Adrenal gland (tissue), 9 donors: ENCODE measurements at regions not wholly inside any gene's neighbourhood (a gene's known extent, or its start where the extent isn't known, plus 50 kb on each side); places are given as distances from the start of the nearest gene placed in this dataset.

ENCODE experiments used
- DNase-seq, 7 donors: peaks; one replicate each; pipeline ENCODE4 v3.0.0-alpha.2; 2019 to 2020
- H3K27ac ChIP-seq, 5 donors: fragments of 200-600 bp; sonication (generic) in 4 of 5; 1 replicate in 3 of 5; 2 replicates in 2 of 5; pipeline versions ENCODE4 v1.5.1 to v1.8.0; 2016 to 2020; ENCODE audit warnings: mild to moderate bottlenecking in 1 of 5
- H3K27me3 ChIP-seq: fragments of 200-600 bp; 2 replicates; pipeline ENCODE4 v1.8.0; 2021
- H3K36me3 ChIP-seq, 2 donors: fragments of 200-600 bp; replicated peaks in 1 of 2; 1 replicate in 1 of 2; 2 replicates in 1 of 2; pipeline versions ENCODE4 v1.5.1 to v1.8.0; 2018 to 2022
- H3K4me1 ChIP-seq, 2 donors: fragments of 200-600 bp; replicated peaks in 1 of 2; 1 replicate in 1 of 2; 2 replicates in 1 of 2; pipeline versions ENCODE4 v1.5.1 to v1.8.0; 2018 to 2021
- H3K4me3 ChIP-seq, 4 donors: fragments of 200-600 bp; sonication (generic) in 3 of 4; one replicate each; pipeline ENCODE4 v1.5.1; 2016 to 2018
- H3K9me3 ChIP-seq, 3 donors: fragments of 200-600 bp; sonication (generic) in 1 of 3; replicated peaks in 1 of 3; 1 replicate in 2 of 3; 2 replicates in 1 of 3; pipeline versions ENCODE4 v1.5.1 to v1.8.0; 2016 to 2021
- CTCF ChIP-seq, 6 experiments: fragments of 450-650 bp in 4 of 6; fragments of 200-600 bp in 2 of 6; sonication (generic) in 1 of 6; IDR thresholded peaks; 1 replicate in 5 of 6; 2 replicates in 1 of 6; pipeline versions ENCODE4 v1.5.1 to v1.8.0; 2016 to 2021; ENCODE audit warnings: antibody characterized with exemption in 6 of 6, mild to moderate bottlenecking in 2 of 6, moderate library complexity in 1 of 6
- POLR2A ChIP-seq, 2 donors: fragments of 450-650 bp; IDR thresholded peaks; one replicate each; pipeline ENCODE4 v1.6.1; 2017; ENCODE audit warnings: antibody characterized with exemption in 2 of 2, mild to moderate bottlenecking in 2 of 2, moderate library complexity in 1 of 2
- WGBS, 4 donors: extraction: QIAGEN DNeasy Blood & Tissue Kit in 2 of 4; methylation state at CpG; one replicate each; pipeline versions ENCODE4 v1.1.5 to v1.1.7; 2013 to 2017; 5-methylcytosine and 5-hydroxymethylcytosine counted together
- intact Hi-C, 2 donors: fragments of 100-400 bp; cut with DNase I; formaldehyde crosslinking; loops; one replicate each; pipeline versions ENCODE4 v1.14.1 to v1.15.0; 2022 to 2023
- donor health status: healthy with polysubstance abuse.
- donor health status: Bipolar disorder and iron deficiency.
- donor health status: DM: yes; HTN: yes; CAD: no.
- donor health status: DM: no; HTN: no; CAD: no.
- donor health status: DM: no; HTN: no; CAD: no.

DNA sequence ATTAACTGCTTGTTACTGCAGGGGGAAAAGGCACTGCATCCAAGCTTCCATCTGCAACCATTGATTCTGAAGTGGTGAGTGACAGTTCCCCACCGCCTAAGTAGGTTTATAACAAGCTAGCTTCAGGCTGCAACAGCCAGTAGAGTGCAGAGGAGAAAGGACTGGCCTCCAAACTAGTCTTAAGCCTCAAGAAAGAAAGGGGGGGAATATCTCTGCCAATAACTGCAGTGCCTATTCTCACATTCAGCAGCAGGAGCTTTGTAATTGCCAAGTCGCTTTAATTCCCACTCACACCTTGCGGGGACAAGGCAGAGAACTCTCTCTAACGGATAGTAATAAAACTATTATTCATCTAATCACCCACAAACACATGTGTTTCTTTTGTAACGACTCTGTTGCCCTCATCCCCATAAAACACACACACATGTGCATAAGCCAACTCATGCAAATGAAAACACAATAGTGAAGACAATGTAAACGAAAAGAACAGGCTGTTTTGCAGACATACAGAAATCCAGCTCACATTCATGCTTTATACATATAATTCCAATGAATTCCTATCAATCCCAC lies 1963.3 kb upstream of the PIK3C3 start:
- Histone ChIP-seq H3K4me3 (no peak overlapping the region), H3K4me1 (no peaks in the 10 kb centered on the region), H3K36me3 (no peaks in the 10 kb centered on the region), H3K9me3 (no peaks in the 10 kb centered on the region), H3K27me3 (no peaks in the 10 kb centered on the region), H3K27ac (no peak overlapping the region)
- no peak for DNase-seq
- no peak for TF ChIP-seq CTCF (IDR thresholded peaks at IDR 0.05)
- TF ChIP-seq POLR2A (IDR thresholded peaks at IDR 0.05): no peak
- WGBS, 4 donors: 55 to 68% (median 66%) methylated on average over 6 of the region's 6 CpGs
- intact Hi-C loops: no loop called here

DNA sequence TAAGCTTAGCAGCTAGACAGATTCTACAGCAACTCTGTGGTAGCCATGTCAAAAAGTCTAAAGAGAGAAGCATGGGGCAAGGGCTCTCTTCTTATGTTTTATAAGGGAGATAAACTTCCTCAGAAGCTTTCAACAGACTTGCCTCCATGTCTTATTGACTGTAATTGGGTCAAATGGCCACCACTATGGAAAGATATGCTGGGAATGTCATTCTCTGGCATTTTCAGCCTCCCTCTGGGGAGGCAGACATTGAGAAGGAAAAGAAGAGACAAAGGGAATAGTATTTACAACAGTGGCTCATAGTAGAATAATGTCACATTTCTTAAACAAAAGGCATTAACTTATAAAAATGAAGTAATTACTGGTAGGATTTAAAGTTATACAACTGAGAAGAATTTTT lies 1964.5 kb upstream of the PIK3C3 start:
- Histone ChIP-seq H3K27me3 (no peaks in the 10 kb centered on the region), H3K36me3 (no peaks in the 10 kb centered on the region), H3K27ac (no peak overlapping the region), H3K9me3 (no peaks in the 10 kb centered on the region), H3K4me3 (no peak overlapping the region), H3K4me1 (no peaks in the 10 kb centered on the region)
- intact Hi-C loops: no loop called here
- no peak for TF ChIP-seq CTCF (IDR thresholded peaks at IDR 0.05)
- no peak for TF ChIP-seq POLR2A (IDR thresholded peaks at IDR 0.05)
- no peak for DNase-seq

- no peaks in the 10 kb centered on the region for H3K4me1 ChIP-seq
- WGBS, 4 donors: 90 to 97% (median 91%) methylated on average over 7 to 9 of the region's 9 CpGs
- H3K27me3 ChIP-seq: no peaks in the 10 kb centered on the region
- DNase-seq: no peak
- TF ChIP-seq CTCF (IDR thresholded peaks at IDR 0.05): no peak
- no peak for TF ChIP-seq POLR2A (IDR thresholded peaks at IDR 0.05)
- H3K4me3 ChIP-seq: no peak overlapping the region
- H3K9me3 ChIP-seq: no peaks in the 10 kb centered on the region
- H3K27ac ChIP-seq: no peak overlapping the region
- intact Hi-C loops: no loop called here
- no peaks in the 10 kb centered on the region for H3K36me3 ChIP-seq
Observed at GRCh38 chr18:39976771-39977170, 1978.3 kb upstream of the PIK3C3 start.

DNA sequence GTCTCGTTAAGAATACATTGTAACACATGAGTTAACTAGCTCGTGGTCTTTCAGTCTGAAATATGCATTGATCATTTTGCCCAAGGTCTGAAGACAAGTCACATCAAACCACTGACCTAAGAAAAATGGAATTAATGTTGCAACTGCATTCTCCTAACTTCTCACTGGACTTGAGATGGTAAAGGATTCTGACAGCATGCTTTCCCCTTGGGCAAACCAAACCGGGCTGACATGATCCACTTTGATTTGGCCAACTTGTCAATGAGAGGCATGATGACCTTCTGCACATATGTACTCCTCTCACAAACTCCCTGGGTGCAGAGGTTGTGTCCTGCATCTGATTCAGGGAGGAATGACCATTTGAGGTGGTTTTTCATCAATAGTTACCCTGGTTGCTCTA lies 1982.5 kb upstream of the PIK3C3 start:
- Histone ChIP-seq H3K4me3 (no peak overlapping the region), H3K27me3 (no peaks in the 10 kb centered on the region), H3K27ac (no peak overlapping the region), H3K4me1 (no peaks in the 10 kb centered on the region), H3K36me3 (no peaks in the 10 kb centered on the region), H3K9me3 (no peaks in the 10 kb centered on the region)
- DNase-seq: no peak
- TF ChIP-seq POLR2A (IDR thresholded peaks at IDR 0.05) (no peak), CTCF (IDR thresholded peaks at IDR 0.05) (no peak)
- 78 to 90% (median 81%) methylated on average over 3 of the region's 3 CpGs for WGBS, 4 donors
- intact Hi-C loops: no loop called here
